PC-9 (cell line): ENCODE measurements at regions not wholly inside any gene's neighbourhood (a gene's known extent, or its start where the extent isn't known, plus 50 kb on each side); places are given as distances from the start of the nearest gene placed in this dataset.

Experiments used
- BruUV-seq: library from RNA; stranded (reverse); fragments of 400-500 nt; replicated peaks from 2 replicates; lab custom pipeline; 2021; lab: Mats Ljungman, UMichigan
- CTCF ChIA-PET: fragments of 300-600 bp; sonication (Branson Sonifier 250); formaldehyde crosslinking; loops from one replicate; lab custom pipeline; 2022; ENCODE audit warnings: antibody characterized with exemption; lab: Charles Lee
- POLR2A ChIA-PET: fragments of 300-600 bp; sonication (Branson Sonifier 250); formaldehyde crosslinking; loops from one replicate; lab custom pipeline; 2022; ENCODE audit warnings: antibody characterized with exemption; ENCODE audit not compliant: unreplicated experiment; lab: Charles Lee
- DNase-seq, 2 experiments: peaks; one replicate each; pipeline versions ENCODE4 v3.0.0 to v3.0.0-alpha.2; 2015 to 2022; ENCODE audit warnings: mixed read lengths in 1 of 2
- H2AFZ ChIP-seq: fragments of 200-600 bp; sonication (generic); 2 replicates; pipeline ENCODE4 v1.8.1; 2017; ENCODE audit warnings: antibody characterized with exemption
- H3F3A ChIP-seq: fragments of 200-600 bp; sonication (generic); 2 replicates; pipeline ENCODE4 v1.8.1; 2017; ENCODE audit warnings: antibody characterized with exemption, mild to moderate bottlenecking, low read depth; ENCODE audit not compliant: insufficient read depth
- H3K27ac ChIP-seq: fragments of 200-600 bp; sonication (generic); 2 replicates; pipeline ENCODE4 v1.6.1; 2016; ENCODE audit warnings: mixed run types
- H3K27me3 ChIP-seq: fragments of 200-600 bp; sonication (generic); 2 replicates; pipeline ENCODE4 v1.6.1; 2016; ENCODE audit warnings: low read depth, mixed run types; ENCODE audit not compliant: insufficient read depth
- H3K36me3 ChIP-seq: fragments of 200-600 bp; sonication (generic); 2 replicates; pipeline ENCODE4 v1.6.1; 2016; ENCODE audit warnings: low read depth, mixed run types
- H3K4me1 ChIP-seq: fragments of 200-600 bp; sonication (generic); replicated peaks from 2 replicates; pipeline ENCODE4 v1.6.1; 2016; ENCODE audit warnings: mixed run types; ENCODE audit not compliant: insufficient read depth
- H3K4me2 ChIP-seq: fragments of 200-600 bp; sonication (generic); 2 replicates; pipeline ENCODE4 v1.6.1; 2017; ENCODE audit warnings: mixed run types
- H3K4me3 ChIP-seq: fragments of 200-600 bp; sonication (generic); 2 replicates; pipeline ENCODE4 v1.6.1; 2016; ENCODE audit warnings: mixed run types
- H3K79me2 ChIP-seq: fragments of 200-600 bp; sonication (generic); 2 replicates; pipeline ENCODE4 v1.6.1; 2017; ENCODE audit warnings: low read depth, mixed run types
- H3K9me2 ChIP-seq: fragments of 200-600 bp; sonication (generic); 2 replicates; pipeline ENCODE4 v1.8.1; 2017; ENCODE audit warnings: mild to moderate bottlenecking; ENCODE audit not compliant: insufficient read depth
- H3K9me3 ChIP-seq: fragments of 200-600 bp; sonication (generic); 2 replicates; pipeline ENCODE4 v1.8.1; 2016; ENCODE audit warnings: low read depth; ENCODE audit not compliant: insufficient read depth
- H4K20me1 ChIP-seq: fragments of 200-600 bp; sonication (generic); 2 replicates; pipeline ENCODE4 v1.8.1; 2017; ENCODE audit not compliant: insufficient read depth
- CTCF ChIP-seq: fragments of 200-600 bp; sonication (generic); conservative IDR thresholded peaks from 2 replicates; pipeline ENCODE4 v1.6.1; 2017; ENCODE audit warnings: mixed run types, antibody characterized with exemption, mild to moderate bottlenecking, moderate library complexity
- EZH2 ChIP-seq: fragments of 200-600 bp; sonication (generic); IDR thresholded peaks from 2 replicates; pipeline ENCODE4 v1.8.0; 2017; ENCODE audit warnings: antibody characterized with exemption, low read depth
- intact Hi-C: fragments of 100-400 bp; cut with micrococcal nuclease; formaldehyde crosslinking; loops from one replicate; pipeline ENCODE4 v1.10.0; 2022; ENCODE audit not compliant: unreplicated experiment

DNA sequence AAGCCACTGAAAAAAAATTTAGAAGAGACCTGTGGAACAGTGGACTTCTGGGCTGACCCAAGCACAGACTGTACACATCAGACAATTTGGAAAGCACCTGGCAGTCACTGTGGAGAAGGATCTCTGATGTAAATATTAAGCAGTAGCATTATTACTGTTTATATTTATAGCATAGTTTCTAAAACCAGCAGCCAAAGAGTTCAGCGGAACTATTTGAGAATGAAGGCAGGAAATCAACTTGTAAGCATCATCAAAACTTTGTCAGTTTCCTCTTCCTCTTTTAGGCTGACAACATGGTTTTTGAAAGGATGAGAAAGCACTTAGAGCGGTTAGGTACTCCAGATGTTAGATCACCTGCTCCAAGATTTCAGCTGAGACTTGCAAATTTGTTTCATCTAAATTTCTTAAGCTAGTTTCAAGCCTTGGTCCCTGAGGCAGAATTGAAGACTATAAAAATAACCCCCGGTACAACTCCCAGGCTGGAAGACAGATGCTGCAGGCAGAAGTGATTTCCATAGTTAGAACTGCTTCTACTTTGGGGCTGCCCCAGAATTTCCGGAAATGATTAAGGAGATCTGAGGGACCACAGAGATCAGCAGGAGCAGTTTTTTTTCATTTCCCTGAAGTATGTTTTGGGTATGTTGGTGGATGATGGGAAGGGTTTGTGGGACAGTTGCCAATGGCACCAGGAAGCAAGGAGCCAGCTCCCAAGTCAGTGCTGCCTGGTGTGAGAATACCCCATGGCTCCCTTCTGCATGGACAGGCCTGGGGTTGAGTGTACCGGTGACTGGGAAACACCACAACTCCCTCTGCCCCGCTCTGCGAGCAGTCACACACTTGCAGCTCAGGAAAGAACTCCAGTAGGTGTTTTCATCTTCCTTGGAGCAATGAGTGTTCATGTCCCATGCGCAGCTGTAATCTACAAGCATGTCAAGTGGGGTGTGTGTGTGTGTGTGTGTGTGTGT lies 354.5 kb downstream of the NUAK1 start:
- Histone ChIP-seq H3K79me2 (no peaks in the 10 kb centered on the region), H3K4me2 (no peak overlapping the region), H3K27me3 (no peaks in the 10 kb centered on the region), H3K9me2 (no peaks in the 10 kb centered on the region), H3K36me3 (no peaks in the 10 kb centered on the region), H2AFZ (no peak overlapping the region), H3F3A (no peaks in the 10 kb centered on the region), H3K4me3 (no peak overlapping the region), H4K20me1 (no peaks in the 10 kb centered on the region), H3K4me1 (no peaks in the 10 kb centered on the region), H3K27ac (no peak overlapping the region), H3K9me3 (no peaks in the 10 kb centered on the region)
- DNase-seq, result no peak
- no TSS peak for BruUV-seq
- ChIA-PET POLR2A (no interaction called here), CTCF (no interaction called here)
- intact Hi-C loops, result no loop called here
- TF ChIP-seq CTCF, result no peak
- TF ChIP-seq EZH2, result no peak

GRCh38 chr12:105793421-105793820 lies 345.3 kb downstream of the NUAK1 start:
- Histone ChIP-seq H3K4me3 (no peak overlapping the region), H3K9me2 (no peaks in the 10 kb centered on the region), H4K20me1 (no peaks in the 10 kb centered on the region), H3K4me1 (no peaks in the 10 kb centered on the region), H3K27me3 (no peaks in the 10 kb centered on the region), H3F3A (no peaks in the 10 kb centered on the region), H2AFZ (no peak overlapping the region), H3K36me3 (no peaks in the 10 kb centered on the region), H3K9me3 (0 out of 2 replicates have a peak, but pooled peaks cover 4% of the 10 kb centered on the region), H3K27ac (no peak overlapping the region), H3K4me2 (no peak overlapping the region), H3K79me2 (no peaks in the 10 kb centered on the region)
- POLR2A ChIA-PET, result no interaction called here
- no peak for DNase-seq
- BruUV-seq, result no TSS peak
- TF ChIP-seq CTCF, result no peak
- TF ChIP-seq EZH2, result no peak
- CTCF ChIA-PET, result no interaction called here
- intact Hi-C loops, result no loop called here

- CTCF ChIA-PET, result no interaction called here
These were observed 340.4 kb downstream of the NUAK1 start for GRCh38 chr12:105798256-105798845.

More at GRCh38 chr12:105798256-105798845, 340.4 kb downstream of the NUAK1 start:
- H3K4me3 ChIP-seq, result no peak overlapping the region
- 0 out of 2 replicates have a peak, but pooled peaks cover 5% of the 10 kb centered on the region for H3K9me3 ChIP-seq
- no peak overlapping the region for H3K27ac ChIP-seq
- no peaks in the 10 kb centered on the region for H3K36me3 ChIP-seq
- H4K20me1 ChIP-seq, result no peaks in the 10 kb centered on the region
- POLR2A ChIA-PET, result no interaction called here
- H3K79me2 ChIP-seq, result no peaks in the 10 kb centered on the region
- H3F3A ChIP-seq, result no peaks in the 10 kb centered on the region
- H3K4me1 ChIP-seq, result 0 out of 2 replicates have a peak, but pooled peaks cover 6% of the 10 kb centered on the region
- no peaks in the 10 kb centered on the region for H3K27me3 ChIP-seq
- TF ChIP-seq CTCF (no peak), EZH2 (no peak)
- intact Hi-C loops, result no loop called here
- H2AFZ ChIP-seq, result no peak overlapping the region
- no peaks in the 10 kb centered on the region for H3K9me2 ChIP-seq
- H3K4me2 ChIP-seq, result no peak overlapping the region
- no TSS peak for BruUV-seq
- no peak for DNase-seq
